Stomach (tissue), 8 donors: ENCODE measurements at regions not wholly inside any gene's neighbourhood (a gene's known extent, or its start where the extent isn't known, plus 50 kb on each side); places are given as distances from the start of the nearest gene placed in this dataset.

Experiments
- DNase-seq, 2 donors: peaks; one replicate each; pipeline versions ENCODE4 v3.0.0 to v3.0.0-alpha.2; 2013 to 2019
- H3K27ac ChIP-seq, 5 donors: fragments of 200-600 bp in 4 of 5; sonication (generic) in 4 of 5; one replicate each; pipeline ENCODE4 v1.5.1; 2013 to 2019; ENCODE audit warnings: mild to moderate bottlenecking in 1 of 5, moderate library complexity in 1 of 5
- H3K27me3 ChIP-seq, 3 donors: fragments of 200-600 bp; sonication (generic); one replicate each; pipeline ENCODE4 v1.5.1; 2017 to 2019; ENCODE audit warnings: mixed run types in 1 of 3
- H3K36me3 ChIP-seq, 4 donors: fragments of 200-600 bp; sonication (generic); 1 replicate in 3 of 4; 2 replicates in 1 of 4; pipeline ENCODE4 v1.5.1; 2016 to 2019
- H3K4me1 ChIP-seq, 4 donors: fragments of 200-600 bp; sonication (generic); one replicate each; pipeline ENCODE4 v1.5.1; 2016 to 2019
- H3K4me3 ChIP-seq, 4 donors: fragments of 200-600 bp; sonication (generic) in 3 of 4; one replicate each; pipeline ENCODE4 v1.5.1; 2016 to 2019; ENCODE audit warnings: mild to moderate bottlenecking in 1 of 4
- H3K9me3 ChIP-seq, 4 donors: fragments of 200-600 bp; sonication (generic); one replicate each; pipeline ENCODE4 v1.5.1; 2016 to 2019
- CTCF ChIP-seq, 7 experiments: fragments of 450-650 bp in 4 of 7; fragments of 200-600 bp in 3 of 7; sonication (generic) in 3 of 7; IDR thresholded peaks; one replicate each; pipeline ENCODE4 v1.5.1; 2016 to 2019; ENCODE audit warnings: antibody characterized with exemption in 7 of 7, control low read depth in 2 of 7, mild to moderate bottlenecking in 1 of 7
- EP300 ChIP-seq: sonication (generic); formaldehyde crosslinking; IDR thresholded peaks from one replicate; pipeline ENCODE4 v1.6.1; 2017; ENCODE audit warnings: antibody characterized with exemption
- POLR2A ChIP-seq, 4 donors: fragments of 450-650 bp; IDR thresholded peaks; one replicate each; pipeline ENCODE4 v1.6.1; 2016; ENCODE audit warnings: antibody characterized with exemption in 4 of 4, control low read depth in 2 of 4, mild to moderate bottlenecking in 1 of 4, moderate library complexity in 1 of 4
- POLR2AphosphoS5 ChIP-seq, 3 donors: sonication (generic); formaldehyde crosslinking; IDR thresholded peaks; one replicate each; pipeline ENCODE4 v1.6.1; 2016; ENCODE audit warnings: antibody characterized with exemption in 3 of 3
- WGBS, 5 donors: extraction: QIAGEN DNeasy Blood & Tissue Kit in 3 of 5; methylation state at CpG; one replicate each; pipeline versions ENCODE4 v1.1.5 to v1.1.7; 2013 to 2018; 5-methylcytosine and 5-hydroxymethylcytosine counted together
- intact Hi-C: fragments of 100-400 bp; cut with DNase I; formaldehyde crosslinking; loops from one replicate; pipeline ENCODE4 v1.15.1; 2023; ENCODE audit warnings: low total_unique reads
- donor health status: healthy with polysubstance abuse.
- donor health status: Bipolar disorder and iron deficiency.
- donor health status: healthy.

- intact Hi-C loops: no loop called here
- WGBS, 5 donors: 83 to 90% (median 85%) methylated on average over 7 of the region's 7 CpGs
- H3K27me3 ChIP-seq: no peaks in the 10 kb centered on the region
- H3K9me3 ChIP-seq: no peaks in the 10 kb centered on the region
- H3K4me3 ChIP-seq: no peak overlapping the region
- H3K4me1 ChIP-seq: no peaks in the 10 kb centered on the region
- no peak overlapping the region for H3K27ac ChIP-seq
- no peaks in the 10 kb centered on the region for H3K36me3 ChIP-seq
- no peak for TF ChIP-seq CTCF (IDR thresholded peaks at IDR 0.05)
- no peak for TF ChIP-seq POLR2A (IDR thresholded peaks at IDR 0.05)
- TF ChIP-seq POLR2AphosphoS5 (IDR thresholded peaks at IDR 0.05): no peak
- no peak for TF ChIP-seq EP300
- no peak for DNase-seq
These were observed 401.1 kb downstream of the SAMD5 start for GRCh38 chr6:147909640-147910039.

- WGBS, 5 donors: 87 to 95% (median 93%) methylated on average over 9 of the region's 9 CpGs
These were observed 401.8 kb downstream of the SAMD5 start for GRCh38 chr6:147910281-147910680.

DNA sequence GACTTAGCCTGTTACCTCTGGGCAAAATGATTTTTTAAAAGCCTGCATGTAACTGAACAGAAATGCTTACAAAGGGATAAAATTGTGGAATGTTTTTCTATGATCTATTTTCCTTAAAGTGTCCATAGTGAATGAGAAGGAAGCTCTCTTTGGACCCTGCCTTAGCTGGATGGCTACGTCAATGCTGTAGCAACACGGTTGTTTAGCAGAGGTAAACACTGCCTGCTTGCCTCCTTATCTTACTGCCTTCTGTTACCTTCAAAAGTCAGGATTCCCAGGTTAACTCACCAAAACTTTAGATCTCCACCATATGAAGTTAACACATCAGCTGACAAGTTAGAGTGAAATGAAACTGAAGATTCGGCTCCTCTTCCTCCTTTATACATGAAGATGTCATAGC lies 402.6 kb downstream of the SAMD5 start:
- peak in 1 of 2 donors; percentile 54 for DNase-seq
- Histone ChIP-seq H3K4me1 (no peaks in the 10 kb centered on the region), H3K9me3 (no peaks in the 10 kb centered on the region), H3K27me3 (no peaks in the 10 kb centered on the region), H3K36me3 (no peaks in the 10 kb centered on the region), H3K27ac (no peak overlapping the region), H3K4me3 (no peak overlapping the region)
- intact Hi-C loops: no loop called here
- TF ChIP-seq CTCF (IDR thresholded peaks at IDR 0.05): no peak
- WGBS, 5 donors: 47 to 79% (median 70%) methylated on average over 3 of the region's 3 CpGs

More at GRCh38 chr6:147910281-147910680, 401.8 kb downstream of the SAMD5 start:
- no peaks in the 10 kb centered on the region for H3K36me3 ChIP-seq
- DNase-seq: no peak
- no peak overlapping the region for H3K4me3 ChIP-seq
- intact Hi-C loops: no loop called here
- H3K4me1 ChIP-seq: no peaks in the 10 kb centered on the region
- TF ChIP-seq CTCF (IDR thresholded peaks at IDR 0.05): no peak
- no peak for TF ChIP-seq POLR2AphosphoS5 (IDR thresholded peaks at IDR 0.05)
- no peak for TF ChIP-seq EP300
- no peak for TF ChIP-seq POLR2A (IDR thresholded peaks at IDR 0.05)
- H3K9me3 ChIP-seq: no peaks in the 10 kb centered on the region
- H3K27ac ChIP-seq: no peak overlapping the region
- H3K27me3 ChIP-seq: no peaks in the 10 kb centered on the region

DNA sequence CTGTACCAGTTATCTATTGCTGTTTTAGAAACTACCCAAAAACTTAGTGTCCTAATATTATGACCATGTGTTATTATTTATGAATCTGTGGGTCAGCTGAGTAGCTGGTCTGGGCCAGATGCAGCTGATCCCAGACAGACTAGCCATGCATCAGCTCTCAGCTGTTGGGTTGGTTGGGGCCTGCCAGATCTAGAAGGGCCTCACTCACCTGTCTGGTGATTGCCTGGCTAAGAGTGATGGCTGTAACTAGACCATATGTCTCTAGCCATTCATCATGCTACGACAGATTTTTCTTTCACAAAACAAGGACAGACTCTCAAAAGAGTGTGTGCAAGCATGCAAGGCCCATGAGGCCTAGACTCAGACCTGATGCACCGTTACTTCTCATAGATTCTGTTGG lies 403.2 kb downstream of the SAMD5 start:
- TF ChIP-seq EP300 (no peak), POLR2A (IDR thresholded peaks at IDR 0.05) (no peak), POLR2AphosphoS5 (IDR thresholded peaks at IDR 0.05) (no peak), CTCF (IDR thresholded peaks at IDR 0.05) (no peak)
- Histone ChIP-seq H3K4me3 (no peak overlapping the region), H3K9me3 (no peaks in the 10 kb centered on the region), H3K36me3 (no peaks in the 10 kb centered on the region), H3K27ac (no peak overlapping the region), H3K4me1 (no peaks in the 10 kb centered on the region), H3K27me3 (no peaks in the 10 kb centered on the region)
- intact Hi-C loops: no loop called here
- DNase-seq: no peak
- whole genome bisulfite sequencing, 5 donors: 86 to 95% (median 87%) methylated on average over 2 of the region's 2 CpGs
